Breast epithelium (tissue), 4 donors: ENCODE measurements at regions not wholly inside any gene's neighbourhood (a gene's known extent, or its start where the extent isn't known, plus 50 kb on each side); places are given as distances from the start of the nearest gene placed in this dataset.

Experiments used
- DNase-seq, 2 donors: peaks; one replicate each; pipeline ENCODE4 v3.0.0-alpha.2; 2019; ENCODE audit warnings: low spot score in 2 of 2
- H3K27ac ChIP-seq, 2 donors: fragments of 200-600 bp; sonication (generic) in 1 of 2; one replicate each; pipeline ENCODE4 v1.5.1; 2016 to 2019; ENCODE audit warnings: mild to moderate bottlenecking in 1 of 2
- H3K27me3 ChIP-seq, 2 donors: fragments of 200-600 bp; sonication (generic) in 1 of 2; one replicate each; pipeline versions ENCODE4 v1.5.1 to v1.6.0; 2017 to 2019; ENCODE audit warnings: control low read depth in 1 of 2, mild to moderate bottlenecking in 1 of 2
- H3K36me3 ChIP-seq: fragments of 200-600 bp; one replicate; pipeline ENCODE4 v1.5.1; 2019
- H3K4me1 ChIP-seq, 2 donors: fragments of 200-600 bp; sonication (generic); one replicate each; pipeline ENCODE4 v1.5.1; 2016 to 2019; ENCODE audit warnings: control low read depth in 1 of 2
- H3K4me3 ChIP-seq, 3 donors: fragments of 200-600 bp; sonication (generic); 1 replicate in 2 of 3; 2 replicates in 1 of 3; pipeline ENCODE4 v1.5.1; 2016 to 2019; ENCODE audit warnings: mild to moderate bottlenecking in 3 of 3, moderate library complexity in 2 of 3
- H3K9me3 ChIP-seq, 2 donors: fragments of 200-600 bp; sonication (generic) in 1 of 2; one replicate each; pipeline ENCODE4 v1.5.1; 2016 to 2019; ENCODE audit warnings: control low read depth in 1 of 2
- CTCF ChIP-seq, 3 donors: fragments of 450-650 bp; IDR thresholded peaks; one replicate each; pipeline ENCODE4 v1.5.1; 2016 to 2017; ENCODE audit warnings: antibody characterized with exemption in 3 of 3, mild to moderate bottlenecking in 3 of 3, moderate library complexity in 3 of 3
- POLR2A ChIP-seq: fragments of 450-650 bp; IDR thresholded peaks from one replicate; pipeline ENCODE4 v1.6.1; 2016; ENCODE audit warnings: antibody characterized with exemption, mild to moderate bottlenecking, moderate library complexity
- POLR2AphosphoS5 ChIP-seq, 3 donors: sonication (generic); formaldehyde crosslinking; IDR thresholded peaks; one replicate each; pipeline ENCODE4 v1.6.1; 2017; ENCODE audit warnings: antibody characterized with exemption in 3 of 3
- intact Hi-C: fragments of 100-400 bp; cut with DNase I; formaldehyde crosslinking; loops from one replicate; pipeline ENCODE4 v1.15.1; 2023; ENCODE audit warnings: low total_unique reads

GRCh38 chr4:176843710-176844109, 51.0 kb upstream of the VEGFC start:
- no peaks in the 10 kb centered on the region for H3K4me1 ChIP-seq
- intact Hi-C loops: no loop called here
- H3K27me3 ChIP-seq: no peaks in the 10 kb centered on the region
- no peaks in the 10 kb centered on the region for H3K36me3 ChIP-seq
- no peak overlapping the region for H3K27ac ChIP-seq
- no peak for TF ChIP-seq POLR2AphosphoS5 (IDR thresholded peaks at IDR 0.05)
- no peak for TF ChIP-seq POLR2A
- H3K4me3 ChIP-seq: no peak overlapping the region
- DNase-seq: no peak
- H3K9me3 ChIP-seq: no peaks in the 10 kb centered on the region

GRCh38 chr4:176844448-176844847, 51.7 kb upstream of the VEGFC start:
- Histone ChIP-seq H3K36me3 (no peaks in the 10 kb centered on the region), H3K4me3 (no peak overlapping the region), H3K4me1 (no peaks in the 10 kb centered on the region), H3K9me3 (no peaks in the 10 kb centered on the region), H3K27me3 (no peaks in the 10 kb centered on the region), H3K27ac (no peak overlapping the region)
- TF ChIP-seq POLR2AphosphoS5 (IDR thresholded peaks at IDR 0.05): no peak
- TF ChIP-seq POLR2A: no peak
- TF ChIP-seq CTCF (IDR thresholded peaks at IDR 0.05): no peak
- intact Hi-C loops: no loop called here
- DNase-seq: no peak

- H3K4me1 ChIP-seq: no peaks in the 10 kb centered on the region
- intact Hi-C loops: no loop called here
- no peaks in the 10 kb centered on the region for H3K36me3 ChIP-seq
- no peak for TF ChIP-seq POLR2AphosphoS5 (IDR thresholded peaks at IDR 0.05)
- no peak for TF ChIP-seq CTCF (IDR thresholded peaks at IDR 0.05)
- TF ChIP-seq POLR2A: no peak
- DNase-seq: no peak
- H3K27me3 ChIP-seq: no peaks in the 10 kb centered on the region
- H3K4me3 ChIP-seq: no peak overlapping the region
- no peaks in the 10 kb centered on the region for H3K9me3 ChIP-seq
- H3K27ac ChIP-seq: no peak overlapping the region
These were observed 52.9 kb upstream of the VEGFC start for GRCh38 chr4:176845636-176846035.

- intact Hi-C loops: no loop called here
- TF ChIP-seq CTCF (IDR thresholded peaks at IDR 0.05): no peak
- TF ChIP-seq POLR2AphosphoS5 (IDR thresholded peaks at IDR 0.05): no peak
- no peak for TF ChIP-seq POLR2A
These were observed 56.4 kb upstream of the VEGFC start for GRCh38 chr4:176849076-176849475.

GRCh38 chr4:176850436-176850835, 57.7 kb upstream of the VEGFC start:
- TF ChIP-seq CTCF (IDR thresholded peaks at IDR 0.05) (no peak), POLR2A (no peak), POLR2AphosphoS5 (IDR thresholded peaks at IDR 0.05) (no peak)
- H3K36me3 ChIP-seq: no peaks in the 10 kb centered on the region
- H3K9me3 ChIP-seq: no peaks in the 10 kb centered on the region
- H3K4me3 ChIP-seq: no peak overlapping the region
- intact Hi-C loops: no loop called here
- no peak for DNase-seq
- no peak overlapping the region for H3K27ac ChIP-seq
- H3K27me3 ChIP-seq: no peaks in the 10 kb centered on the region
- no peaks in the 10 kb centered on the region for H3K4me1 ChIP-seq

More at GRCh38 chr4:176849076-176849475, 56.4 kb upstream of the VEGFC start:
- H3K4me1 ChIP-seq: no peaks in the 10 kb centered on the region
- H3K36me3 ChIP-seq: no peaks in the 10 kb centered on the region
- H3K9me3 ChIP-seq: no peaks in the 10 kb centered on the region
- no peak overlapping the region for H3K4me3 ChIP-seq
- H3K27me3 ChIP-seq: no peaks in the 10 kb centered on the region
- no peak overlapping the region for H3K27ac ChIP-seq
- DNase-seq: no peak

- TF ChIP-seq POLR2A: no peak
- H3K27ac ChIP-seq: no peak overlapping the region
- no peak overlapping the region for H3K4me3 ChIP-seq
- no peaks in the 10 kb centered on the region for H3K27me3 ChIP-seq
- no peaks in the 10 kb centered on the region for H3K4me1 ChIP-seq
- no peak for DNase-seq
- H3K36me3 ChIP-seq: no peaks in the 10 kb centered on the region
- intact Hi-C loops: no loop called here
- no peaks in the 10 kb centered on the region for H3K9me3 ChIP-seq
These were observed 63.7 kb upstream of the VEGFC start for GRCh38 chr4:176856421-176856820.
